PFSK-1 (cell line): ENCODE measurements at regions not wholly inside any gene's neighbourhood (a gene's known extent, or its start where the extent isn't known, plus 50 kb on each side); places are given as distances from the start of the nearest gene placed in this dataset.

Source experiments
- FOXP2 ChIP-seq: optimal IDR thresholded peaks from 2 replicates; pipeline ENCODE3; 2011; ENCODE audit warnings: borderline replicate concordance, control low read depth, inconsistent platforms; ENCODE audit not compliant: insufficient read depth; ENCODE audit errors: extremely low read length, extremely low read depth
- POLR2AphosphoS5 ChIP-seq: IDR thresholded peaks from 2 replicates; pipeline ENCODE4 v1.6.1; 2012; ENCODE audit warnings: low read depth, mild to moderate bottlenecking, control low read depth, low read length, moderate library complexity
- REST ChIP-seq, 2 experiments: IDR thresholded peaks; 2 replicates each; pipeline versions ENCODE4 v1.6.1 to v1.8.0; 2011 to 2012; ENCODE audit warnings: low read depth in 2 of 2, low read length in 2 of 2, control low read depth in 1 of 2, inconsistent platforms in 1 of 2, mild to moderate bottlenecking in 1 of 2, moderate library complexity in 1 of 2; ENCODE audit not compliant: insufficient read depth in 1 of 2
- SIN3A ChIP-seq: IDR thresholded peaks from 2 replicates; pipeline ENCODE4 v1.6.1; 2012; ENCODE audit warnings: mild to moderate bottlenecking, low read length, moderate library complexity, borderline replicate concordance; ENCODE audit not compliant: insufficient read depth
- TAF1 ChIP-seq: IDR thresholded peaks from 2 replicates; pipeline ENCODE4 v1.6.1; 2012; ENCODE audit warnings: low read length, control low read depth, borderline replicate concordance; ENCODE audit not compliant: insufficient read depth

GRCh38 chr4:53682196-53682595 lies 90.9 kb upstream of the LNX1 start:
- TF ChIP-seq FOXP2: no peak
- TF ChIP-seq TAF1: no peak
- TF ChIP-seq SIN3A: no peak
- TF ChIP-seq POLR2AphosphoS5: no peak
- TF ChIP-seq REST (IDR thresholded peaks at IDR 0.05; ENCODE audit: insufficient read depth in 1 of 2, low read depth in 2 of 2, low read length in 2 of 2): no peak

- no peak for TF ChIP-seq FOXP2
- TF ChIP-seq REST (IDR thresholded peaks at IDR 0.05; ENCODE audit: insufficient read depth in 1 of 2, low read depth in 2 of 2, low read length in 2 of 2): no peak
- no peak for TF ChIP-seq SIN3A
Observed at GRCh38 chr4:53680598-53680997, 89.3 kb upstream of the LNX1 start.

- TF ChIP-seq REST (IDR thresholded peaks at IDR 0.05; ENCODE audit: insufficient read depth in 1 of 2, low read depth in 2 of 2, low read length in 2 of 2): no peak
- no peak for TF ChIP-seq TAF1
- TF ChIP-seq FOXP2: no peak
- no peak for TF ChIP-seq POLR2AphosphoS5
- TF ChIP-seq SIN3A: no peak
Observed at GRCh38 chr4:53680168-53680567, 88.9 kb upstream of the LNX1 start.

GRCh38 chr4:53676402-53676871 lies 85.2 kb upstream of the LNX1 start:
- TF ChIP-seq SIN3A (no peak), REST (IDR thresholded peaks at IDR 0.05; ENCODE audit: insufficient read depth in 1 of 2, low read depth in 2 of 2, low read length in 2 of 2) (no peak), FOXP2 (no peak), TAF1 (no peak), POLR2AphosphoS5 (no peak)

- TF ChIP-seq TAF1 (no peak), SIN3A (no peak)
Observed at GRCh38 chr4:53674903-53675302, 83.6 kb upstream of the LNX1 start.
